ENCODE measurements at regions not wholly inside any gene's neighbourhood (a gene's known extent, or its start where the extent isn't known, plus 50 kb on each side); places are given as distances from the start of the nearest gene placed in this dataset.

- no peak for DNase-seq (ENCODE audit: extremely low spot score)
- no peaks in the 10 kb centered on the region for H3K27me3 ChIP-seq
- intact Hi-C loops (cut with DNase I): no loop called here
- H3K36me3 ChIP-seq: no peaks in the 10 kb centered on the region
- TF ChIP-seq POLR2A (IDR thresholded peaks at IDR 0.05; ENCODE audit: low read depth) (no peak), POLR2AphosphoS5 (IDR thresholded peaks at IDR 0.05) (no peak), CTCF (IDR thresholded peaks at IDR 0.05) (no peak), EP300 (IDR thresholded peaks at IDR 0.05) (no peak)
- H3K4me1 ChIP-seq: no peaks in the 10 kb centered on the region
- H3K9me3 ChIP-seq: no peaks in the 10 kb centered on the region
- H3K4me3 ChIP-seq: no peak overlapping the region
- H3K27ac ChIP-seq (replicated peaks in 1 of 4): no peak overlapping the region
- 83% methylated on average over 5 of the region's 5 CpGs for WGBS
These were observed 550.2 kb upstream of the TENM3 start for GRCh38 chr4:181692965-181693364.

- WGBS: 82% methylated on average over 7 of the region's 7 CpGs
- TF ChIP-seq EP300 (IDR thresholded peaks at IDR 0.05): no peak
- TF ChIP-seq POLR2AphosphoS5 (IDR thresholded peaks at IDR 0.05): no peak
- TF ChIP-seq POLR2A (IDR thresholded peaks at IDR 0.05; ENCODE audit: low read depth): no peak
- TF ChIP-seq CTCF (IDR thresholded peaks at IDR 0.05): no peak
- intact Hi-C loops (cut with DNase I): no loop called here
These were observed 549.7 kb upstream of the TENM3 start for GRCh38 chr4:181693517-181693916.

GRCh38 chr4:181698221-181698620, 545.0 kb upstream of the TENM3 start:
- H3K36me3 ChIP-seq: no peaks in the 10 kb centered on the region
- WGBS: 79% methylated on average over 1 of the region's 1 CpG
- no peak for DNase-seq (ENCODE audit: extremely low spot score)
- no peaks in the 10 kb centered on the region for H3K27me3 ChIP-seq
- TF ChIP-seq POLR2A (IDR thresholded peaks at IDR 0.05; ENCODE audit: low read depth) (no peak), EP300 (IDR thresholded peaks at IDR 0.05) (no peak), CTCF (IDR thresholded peaks at IDR 0.05) (no peak), POLR2AphosphoS5 (IDR thresholded peaks at IDR 0.05) (no peak)
- intact Hi-C loops (cut with DNase I): no loop called here
- H3K27ac ChIP-seq (replicated peaks in 1 of 4): no peak overlapping the region
- no peak overlapping the region for H3K4me3 ChIP-seq
- H3K4me1 ChIP-seq: no peaks in the 10 kb centered on the region
- no peaks in the 10 kb centered on the region for H3K9me3 ChIP-seq

More at GRCh38 chr4:181693517-181693916, 549.7 kb upstream of the TENM3 start:
- H3K4me1 ChIP-seq: no peaks in the 10 kb centered on the region
- H3K27ac ChIP-seq (replicated peaks in 1 of 4): no peak overlapping the region
- H3K9me3 ChIP-seq: no peaks in the 10 kb centered on the region
- no peaks in the 10 kb centered on the region for H3K36me3 ChIP-seq
- H3K27me3 ChIP-seq: no peaks in the 10 kb centered on the region
- DNase-seq (ENCODE audit: extremely low spot score): no peak
- H3K4me3 ChIP-seq: no peak overlapping the region

GRCh38 chr4:181701214-181701613, 542.0 kb upstream of the TENM3 start:
- Histone ChIP-seq H3K4me1 (no peaks in the 10 kb centered on the region), H3K9me3 (no peaks in the 10 kb centered on the region), H3K27ac (replicated peaks in 1 of 4) (no peak overlapping the region), H3K27me3 (no peaks in the 10 kb centered on the region), H3K36me3 (no peaks in the 10 kb centered on the region), H3K4me3 (no peak overlapping the region)
- intact Hi-C loops (cut with DNase I): no loop called here
- 72% methylated on average over 5 of the region's 5 CpGs for WGBS
- DNase-seq (ENCODE audit: extremely low spot score): no peak
- TF ChIP-seq CTCF (IDR thresholded peaks at IDR 0.05): no peak
- TF ChIP-seq POLR2A (IDR thresholded peaks at IDR 0.05; ENCODE audit: low read depth): no peak
- no peak for TF ChIP-seq POLR2AphosphoS5 (IDR thresholded peaks at IDR 0.05)
- TF ChIP-seq EP300 (IDR thresholded peaks at IDR 0.05): no peak

- no peaks in the 10 kb centered on the region for H3K9me3 ChIP-seq
- 88% methylated on average over 9 of the region's 9 CpGs for WGBS
- H3K4me1 ChIP-seq: no peaks in the 10 kb centered on the region
- intact Hi-C loops (cut with DNase I): no loop called here
- no peak overlapping the region for H3K27ac ChIP-seq (replicated peaks in 1 of 4)
- no peak overlapping the region for H3K4me3 ChIP-seq
- TF ChIP-seq POLR2AphosphoS5 (IDR thresholded peaks at IDR 0.05) (no peak), POLR2A (IDR thresholded peaks at IDR 0.05; ENCODE audit: low read depth) (no peak), EP300 (IDR thresholded peaks at IDR 0.05) (no peak), CTCF (IDR thresholded peaks at IDR 0.05) (no peak)
- H3K27me3 ChIP-seq: no peaks in the 10 kb centered on the region
- DNase-seq (ENCODE audit: extremely low spot score): no peak
- no peaks in the 10 kb centered on the region for H3K36me3 ChIP-seq
These were observed 541.3 kb upstream of the TENM3 start for GRCh38 chr4:181701894-181702293.

Data from esophagus muscularis mucosa (tissue), 4 donors.